HEK293T (cell line): ENCODE measurements at regions not wholly inside any gene's neighbourhood (a gene's known extent, or its start where the extent isn't known, plus 50 kb on each side); places are given as distances from the start of the nearest gene placed in this dataset.

Experiments
- ARNT ChIP-seq: fragments of 450-650 bp; IDR thresholded peaks from 2 replicates; pipeline ENCODE4 v1.6.1; 2017; ENCODE audit warnings: mild to moderate bottlenecking
- BHLHE40 ChIP-seq: fragments of 450-650 bp; IDR thresholded peaks from 2 replicates; pipeline ENCODE4 v1.6.1; 2016; ENCODE audit warnings: mild to moderate bottlenecking, moderate library complexity, borderline replicate concordance
- CTBP1 ChIP-seq: fragments of 450-650 bp; IDR thresholded peaks from 2 replicates; pipeline ENCODE4 v1.6.1; 2016; ENCODE audit warnings: borderline replicate concordance
- FOXA1 ChIP-seq: fragments of 450-650 bp; IDR thresholded peaks from 2 replicates; pipeline ENCODE4 v1.6.1; 2016; ENCODE audit warnings: mild to moderate bottlenecking
- FOXK2 ChIP-seq: fragments of 450-650 bp; IDR thresholded peaks from 2 replicates; pipeline ENCODE4 v1.6.1; 2016; ENCODE audit warnings: mild to moderate bottlenecking
- FOXM1 ChIP-seq: fragments of 450-650 bp; IDR thresholded peaks from 2 replicates; pipeline ENCODE4 v1.6.1; 2017; ENCODE audit warnings: mild to moderate bottlenecking, borderline replicate concordance
- HDGF ChIP-seq: fragments of 450-650 bp; IDR thresholded peaks from 2 replicates; pipeline ENCODE4 v1.6.1; 2017; ENCODE audit warnings: antibody characterized with exemption, borderline replicate concordance
- SP1 ChIP-seq: fragments of 450-650 bp; IDR thresholded peaks from 2 replicates; pipeline ENCODE4 v1.6.1; 2017
- SUZ12 ChIP-seq: fragments of 450-650 bp; IDR thresholded peaks from 2 replicates; pipeline ENCODE4 v1.6.1; 2016; ENCODE audit warnings: mild to moderate bottlenecking
- ZNF384 ChIP-seq: fragments of 450-650 bp; IDR thresholded peaks from 2 replicates; pipeline ENCODE4 v1.6.1; 2016
- TF ChIP-seq, protein P1 (sequence below): fragments of 450-650 bp; IDR thresholded peaks from 2 replicates; pipeline ENCODE4 v1.6.1; 2016

DNA sequence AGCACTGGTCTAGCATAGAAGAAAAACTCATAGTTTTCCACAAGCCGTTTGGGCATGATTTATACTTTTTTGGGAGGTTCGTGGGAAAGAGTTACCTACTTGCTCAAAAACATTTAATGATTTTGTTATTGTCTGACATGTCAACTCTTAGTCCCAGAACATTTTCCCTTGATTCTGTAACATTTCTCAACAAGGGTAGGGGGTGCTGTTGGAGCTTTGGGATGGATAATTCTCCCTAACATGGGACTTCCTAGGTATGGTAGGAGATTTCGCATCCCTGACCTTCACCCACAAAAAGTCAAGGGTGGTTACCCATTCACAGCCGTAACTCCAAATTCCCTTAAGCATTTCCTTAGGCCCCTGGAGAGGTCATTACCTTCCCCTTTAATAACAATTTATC, 378.0 kb downstream of the YTHDC2 start:
- TF ChIP-seq SUZ12 (no peak), FOXM1 (no peak), BHLHE40 (no peak), ZNF384 (no peak), HDGF (no peak), FOXA1 (no peak), SP1 (no peak), ARNT (no peak), CTBP1 (no peak), FOXK2 (no peak)
- TF ChIP-seq, protein P1, sequence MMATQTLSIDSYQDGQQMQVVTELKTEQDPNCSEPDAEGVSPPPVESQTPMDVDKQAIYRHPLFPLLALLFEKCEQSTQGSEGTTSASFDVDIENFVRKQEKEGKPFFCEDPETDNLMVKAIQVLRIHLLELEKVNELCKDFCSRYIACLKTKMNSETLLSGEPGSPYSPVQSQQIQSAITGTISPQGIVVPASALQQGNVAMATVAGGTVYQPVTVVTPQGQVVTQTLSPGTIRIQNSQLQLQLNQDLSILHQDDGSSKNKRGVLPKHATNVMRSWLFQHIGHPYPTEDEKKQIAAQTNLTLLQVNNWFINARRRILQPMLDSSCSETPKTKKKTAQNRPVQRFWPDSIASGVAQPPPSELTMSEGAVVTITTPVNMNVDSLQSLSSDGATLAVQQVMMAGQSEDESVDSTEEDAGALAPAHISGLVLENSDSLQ = no peak
